K562 (cell line): ENCODE measurements at regions not wholly inside any gene's neighbourhood (a gene's known extent, or its start where the extent isn't known, plus 50 kb on each side); places are given as distances from the start of the nearest gene placed in this dataset.

Experiments
- ATAC-seq: fragments of 200-7000 bp; cut with Tn5 transposase; 3 replicates; pipeline ENCODE4 v1.9.1; 2020; ENCODE audit warnings: moderate library complexity
- BruUV-seq: library from RNA; stranded (reverse); fragments of 400-500 nt; replicated peaks from 2 replicates; lab custom pipeline; 2021; lab: Mats Ljungman, UMichigan
- CTCF ChIA-PET: fragments of 300-600 bp; formaldehyde crosslinking; extraction: SDS; loops from one replicate; lab custom pipeline; 2021; ENCODE audit warnings: low intra/inter-chr PET ratio; lab: Yijun Ruan, JAX
- POLR2A ChIA-PET: fragments of 300-600, 350-650 bp; sonication (Branson Sonifier 250); formaldehyde crosslinking; extraction: SDS; loops from one replicate; lab custom pipeline; 2021; ENCODE audit warnings: antibody characterized with exemption, inconsistent platforms; lab: Yijun Ruan, JAX
- DNase-seq, 4 experiments: peaks; one replicate each; pipeline versions ENCODE4 v3.0.0 to v3.0.0-alpha.2; 2011 to 2018; ENCODE audit warnings: low spot score in 3 of 4, mixed read lengths in 3 of 4; ENCODE audit errors: extremely low read depth in 1 of 4
- FAIRE-seq: peaks from 2 replicates; lab custom pipeline; 2011; peaks lifted over from hg19 to GRCh38; lab: Jason Lieb, UNC
- H2AFZ ChIP-seq: 2 replicates; pipeline ENCODE4 v1.6.0; 2011; ENCODE audit warnings: low read depth, low read length, control low read depth, inconsistent platforms
- H3K27ac ChIP-seq: fragments of 200-600 bp; 3 replicates; pipeline ENCODE4 v1.8.0; 2011; ENCODE audit warnings: low read depth, mild to moderate bottlenecking, control low read depth, inconsistent platforms, low read length, moderate library complexity, mixed read lengths; ENCODE audit errors: extremely low read depth
- H3K27me3 ChIP-seq, 2 experiments: fragments of 300-600 bp in 1 of 2; 2 replicates in 1 of 2; 3 replicates in 1 of 2; pipeline versions ENCODE4 v1.6.0 to v1.8.0; 2011; ENCODE audit warnings: inconsistent platforms in 2 of 2, low read length in 2 of 2, mild to moderate bottlenecking in 1 of 2, mixed read lengths in 1 of 2, moderate library complexity in 1 of 2; ENCODE audit not compliant: control insufficient read depth in 2 of 2, insufficient read depth in 2 of 2
- H3K36me3 ChIP-seq: fragments of 300-600 bp; 3 replicates; pipeline ENCODE4 v1.8.0; 2011; ENCODE audit warnings: mild to moderate bottlenecking, low read length, inconsistent platforms; ENCODE audit not compliant: control insufficient read depth, insufficient read depth
- H3K4me1 ChIP-seq, 2 experiments: fragments of 200-600 bp in 1 of 2; replicated peaks in 1 of 2; 2 replicates in 1 of 2; 3 replicates in 1 of 2; pipeline versions ENCODE4 v1.5.1 to v1.8.0; 2011; ENCODE audit warnings: inconsistent platforms in 2 of 2, low read length in 2 of 2, mild to moderate bottlenecking in 1 of 2, mixed read lengths in 1 of 2, moderate library complexity in 1 of 2; ENCODE audit not compliant: control insufficient read depth in 2 of 2, insufficient read depth in 2 of 2
- H3K4me2 ChIP-seq: 2 replicates; pipeline ENCODE4 v1.6.1; 2011; ENCODE audit warnings: low read length, control low read depth, inconsistent platforms, mixed read lengths; ENCODE audit not compliant: insufficient read depth
- H3K4me3 ChIP-seq: fragments of 200-600 bp; sonication (generic), shearing (Covaris generic); 2 replicates; pipeline ENCODE4 v1.5.1; 2016; ENCODE audit warnings: control low read depth, inconsistent platforms
- H3K79me2 ChIP-seq: fragments of 200-600 bp; 3 replicates; pipeline ENCODE4 v1.8.0; 2011; ENCODE audit warnings: low read length, inconsistent platforms; ENCODE audit not compliant: control insufficient read depth, insufficient read depth
- H3K9ac ChIP-seq, 2 experiments: 2 replicates each; pipeline versions ENCODE4 v1.6.0 to v1.6.1; 2011; ENCODE audit warnings: low read depth in 2 of 2, low read length in 2 of 2, control low read depth in 1 of 2, inconsistent platforms in 1 of 2, mild to moderate bottlenecking in 1 of 2, mixed read lengths in 1 of 2; ENCODE audit not compliant: insufficient read depth in 1 of 2
- H3K9me1 ChIP-seq: one replicate; pipeline ENCODE4 v1.6.0; 2011; ENCODE audit warnings: inconsistent platforms, mild to moderate bottlenecking, low read length, moderate library complexity; ENCODE audit not compliant: control insufficient read depth, insufficient read depth
- H3K9me3 ChIP-seq: replicated peaks from 2 replicates; pipeline ENCODE4 v1.5.1; 2011; ENCODE audit warnings: low read depth, low read length, inconsistent platforms; ENCODE audit not compliant: control insufficient read depth, insufficient read depth
- H4K20me1 ChIP-seq: replicated peaks from 2 replicates; pipeline ENCODE4 v1.6.1; 2011; ENCODE audit warnings: low read length, inconsistent platforms, mixed read lengths; ENCODE audit not compliant: control insufficient read depth, insufficient read depth
- ARID2 ChIP-seq: fragments of 450-650 bp; IDR thresholded peaks from 2 replicates; pipeline ENCODE4 v1.6.1; 2017; ENCODE audit warnings: antibody characterized with exemption, mild to moderate bottlenecking
- ATF7 ChIP-seq: fragments of 450-650 bp; IDR thresholded peaks from 2 replicates; pipeline ENCODE4 v1.7.1; 2014; ENCODE audit warnings: mild to moderate bottlenecking, moderate library complexity
- BRD4 ChIP-seq: fragments of 200-600 bp; sonication (generic); IDR thresholded peaks from 2 replicates; pipeline ENCODE4 v1.6.1; 2017; ENCODE audit warnings: inconsistent platforms
- CTBP1 ChIP-seq: fragments of 450-650 bp; IDR thresholded peaks from 2 replicates; pipeline ENCODE4 v1.6.1; 2016; ENCODE audit warnings: borderline replicate concordance
- EZH2 ChIP-seq: IDR thresholded peaks from 2 replicates; pipeline ENCODE4 v1.6.1; 2012; ENCODE audit warnings: low read depth, mild to moderate bottlenecking, inconsistent platforms, low read length, borderline replicate concordance
- FOXK1 ChIP-seq: sonication (generic); formaldehyde crosslinking; IDR thresholded peaks from 2 replicates; pipeline ENCODE4 v1.8.0; 2022; ENCODE audit warnings: missing genetic modification reagents, mild to moderate bottlenecking, borderline replicate concordance
- HDAC3 ChIP-seq: fragments of 450-650 bp; IDR thresholded peaks from 2 replicates; pipeline ENCODE4 v1.6.1; 2018; ENCODE audit warnings: borderline replicate concordance, mild to moderate bottlenecking, moderate library complexity; ENCODE audit not compliant: partially characterized antibody
- HDGF ChIP-seq: fragments of 450-650 bp; IDR thresholded peaks from 2 replicates; pipeline ENCODE4 v1.6.1; 2016
- NR0B1 ChIP-seq: fragments of 450-650 bp; IDR thresholded peaks from one replicate; pipeline ENCODE4 v1.6.1; 2018; ENCODE audit warnings: mild to moderate bottlenecking, moderate library complexity; ENCODE audit not compliant: partially characterized antibody
- PHB ChIP-seq: fragments of 250-450 bp; sonication (Bioruptor Pico); IDR thresholded peaks from 2 replicates; pipeline ENCODE4 v1.5.0; 2021
- PHTF2 ChIP-seq: fragments of 250-450 bp; sonication (Bioruptor Pico); IDR thresholded peaks from 2 replicates; pipeline ENCODE4 v1.5.0; 2021; ENCODE audit warnings: mild to moderate bottlenecking
- POU5F1 ChIP-seq: fragments of 150-350 bp; IDR thresholded peaks from 2 replicates; pipeline ENCODE4 v1.6.1; 2014; ENCODE audit warnings: borderline replicate concordance, low read length, low read depth, mild to moderate bottlenecking; ENCODE audit not compliant: partially characterized antibody
- PPARD ChIP-seq: fragments of 250-450 bp; sonication (Bioruptor Pico); IDR thresholded peaks from 2 replicates; pipeline ENCODE4 v1.8.0; 2022; ENCODE audit warnings: inconsistent platforms, mild to moderate bottlenecking, moderate library complexity
- SFPQ ChIP-seq: fragments of 200-400 bp; formaldehyde crosslinking; IDR thresholded peaks from 2 replicates; pipeline ENCODE4 v1.6.1; 2017; ENCODE audit warnings: mild to moderate bottlenecking, low read depth, low read length, moderate library complexity
- THRB ChIP-seq: fragments of 450-650 bp; formaldehyde crosslinking; conservative IDR thresholded peaks from 2 replicates; pipeline ENCODE4 v1.4.0; 2022; ENCODE audit warnings: mild to moderate bottlenecking, missing genetic modification characterization
- USF1 ChIP-seq: sonication (generic); formaldehyde crosslinking; IDR thresholded peaks from 2 replicates; pipeline ENCODE4 v1.9.0; 2022; ENCODE audit warnings: mild to moderate bottlenecking, missing genetic modification reagents
- ZNF24 ChIP-seq: fragments of 450-650 bp; IDR thresholded peaks from 2 replicates; pipeline ENCODE4 v1.6.1; 2016
- ZNF253 ChIP-seq: fragments of 250-450 bp; sonication (Bioruptor Pico); conservative IDR thresholded peaks from 2 replicates; pipeline ENCODE4 v1.6.1; 2021; ENCODE audit warnings: mild to moderate bottlenecking
- ZNF561 ChIP-seq: fragments of 450-650 bp; formaldehyde crosslinking; conservative IDR thresholded peaks from 2 replicates; pipeline ENCODE4 v1.4.0; 2020; ENCODE audit warnings: mild to moderate bottlenecking, moderate library complexity
- ZNF778 ChIP-seq: fragments of 450-650 bp; formaldehyde crosslinking; IDR thresholded peaks from 2 replicates; pipeline ENCODE4 v1.4.0; 2020; ENCODE audit warnings: mild to moderate bottlenecking, moderate library complexity
- WGBS: fragments of 100-300 bp; shearing (Covaris generic); methylation state at CpG from one replicate; pipeline ENCODE4 v1.1.6; 2016; ENCODE audit warnings: low coverage, mixed read lengths; ENCODE audit not compliant: insufficient coverage; ENCODE audit errors: missing lambda C conversion rate; 5-methylcytosine and 5-hydroxymethylcytosine counted together
- in situ Hi-C: fragments of 300-500 bp; cut with MboI; formaldehyde crosslinking; loops from 4 replicates; pipeline ENCODE4 v1.15.0; 2018; ENCODE audit warnings: inconsistent platforms, mixed read lengths
- intact Hi-C: fragments of 100-400 bp; cut with micrococcal nuclease; formaldehyde crosslinking; loops from 2 replicates; pipeline ENCODE4 v1.14.2; 2022

- no peak for TF ChIP-seq HDAC3
- TF ChIP-seq PHTF2 (CRISPR knock-in tag), result no peak
- TF ChIP-seq CTBP1, result no peak
- TF ChIP-seq FOXK1 (CRISPR knock-in tag), result no peak
- TF ChIP-seq USF1 (CRISPR knock-in tag), result no peak
- TF ChIP-seq BRD4, result no peak
- no peak for TF ChIP-seq POU5F1
- no peak for TF ChIP-seq PPARD (CRISPR knock-in tag)
Measured at GRCh38 chr1:189301235-189301634, 1176.4 kb downstream of the BRINP3 start (continued).

- ATAC-seq, result no peak
- no peaks in the 10 kb centered on the region for H3K36me3 ChIP-seq
- BruUV-seq, result no TSS peak
- no peaks in the 10 kb centered on the region for H3K27me3 ChIP-seq
- in situ Hi-C loops, result no loop called here
- no peak overlapping the region for H3K4me3 ChIP-seq
- no peak for DNase-seq
- H3K27ac ChIP-seq, result no peak overlapping the region
- no peaks in the 10 kb centered on the region for H4K20me1 ChIP-seq
- no peaks in the 10 kb centered on the region for H3K9me1 ChIP-seq
- no peak for FAIRE-seq
- H3K4me1 ChIP-seq, result no peaks in the 10 kb centered on the region
- no peaks in the 10 kb centered on the region for H3K9me3 ChIP-seq
- ChIA-PET CTCF (no interaction called here), POLR2A (no interaction called here)
- H3K4me2 ChIP-seq, result no peak overlapping the region
- H2AFZ ChIP-seq, result no peak overlapping the region
- H3K9ac ChIP-seq, result no peak overlapping the region
- WGBS, result 21% methylated on average over 2 of the region's 2 CpGs
- no peaks in the 10 kb centered on the region for H3K79me2 ChIP-seq
- intact Hi-C loops, result no loop called here
- no peak for TF ChIP-seq ZNF253 (CRISPR knock-in tag)
- TF ChIP-seq PPARD (CRISPR knock-in tag), result no peak
- TF ChIP-seq THRB (CRISPR knock-in tag), result no peak
- no peak for TF ChIP-seq ATF7
- no peak for TF ChIP-seq ARID2
- no peak for TF ChIP-seq PHB (CRISPR knock-in tag)
- TF ChIP-seq ZNF24, result no peak
- TF ChIP-seq EZH2, result no peak
- no peak for TF ChIP-seq NR0B1
- no peak for TF ChIP-seq SFPQ
- no peak for TF ChIP-seq HDGF
- no peak for TF ChIP-seq ZNF778 (CRISPR knock-in tag)
- no peak for TF ChIP-seq ZNF561 (CRISPR knock-in tag)
Measured at GRCh38 chr1:189305279-189305678, 1172.4 kb downstream of the BRINP3 start.
